H1 (cell line): ENCODE measurements at regions not wholly inside any gene's neighbourhood (a gene's known extent, or its start where the extent isn't known, plus 50 kb on each side); places are given as distances from the start of the nearest gene placed in this dataset.

Experiments used
- CBX5 ChIP-seq: fragments of 300-800, 300-1000 bp; sonication (generic); IDR thresholded peaks from 2 replicates; pipeline ENCODE4 v1.7.1; 2016; ENCODE audit warnings: antibody characterized with exemption, low read length, low read depth
- EP300 ChIP-seq, 2 experiments: IDR thresholded peaks; 1 replicate in 1 of 2; 2 replicates in 1 of 2; pipeline ENCODE4 v1.6.1; 2011 to 2012; ENCODE audit warnings: low read depth in 2 of 2, low read length in 2 of 2, mild to moderate bottlenecking in 2 of 2, borderline replicate concordance in 1 of 2, inconsistent platforms in 1 of 2, moderate library complexity in 1 of 2
- KDM4A ChIP-seq: IDR thresholded peaks from one replicate; pipeline ENCODE4 v1.7.1; 2012; ENCODE audit warnings: low read depth, mild to moderate bottlenecking, moderate library complexity, low read length, inconsistent platforms; ENCODE audit not compliant: severe bottlenecking
- TF ChIP-seq, protein P1 (sequence below): IDR thresholded peaks from 2 replicates; pipeline ENCODE4 v1.6.1; 2012; ENCODE audit warnings: inconsistent platforms

DNA sequence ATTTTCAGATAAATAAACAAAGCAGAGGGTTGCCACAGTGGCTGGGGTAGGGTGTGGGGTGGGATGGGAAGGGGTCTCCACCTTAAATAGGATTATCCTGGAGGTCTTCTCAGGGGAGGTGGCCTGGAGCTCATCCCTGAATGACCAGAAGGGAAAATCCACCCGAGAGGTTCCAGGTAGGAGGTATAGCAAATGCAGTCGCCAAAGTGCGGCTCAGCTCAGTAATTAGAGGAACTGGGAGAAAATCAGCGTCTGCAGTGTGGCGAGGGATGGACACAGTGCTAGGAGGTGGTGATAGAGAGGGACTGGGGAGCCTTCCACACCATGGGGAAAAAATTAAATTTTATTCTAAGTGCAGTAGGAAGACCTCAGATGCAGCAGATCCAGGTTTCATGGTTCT is 584.5 kb downstream of the MATN1 start (continued):
- TF ChIP-seq CBX5: no peak
- TF ChIP-seq, protein P1, sequence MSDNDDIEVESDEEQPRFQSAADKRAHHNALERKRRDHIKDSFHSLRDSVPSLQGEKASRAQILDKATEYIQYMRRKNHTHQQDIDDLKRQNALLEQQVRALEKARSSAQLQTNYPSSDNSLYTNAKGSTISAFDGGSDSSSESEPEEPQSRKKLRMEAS: no peak
- no peak for TF ChIP-seq EP300 (IDR thresholded peaks at IDR 0.05; ENCODE audit: borderline replicate concordance in 1 of 2, low read depth in 2 of 2, low read length in 2 of 2)
- no peak for TF ChIP-seq KDM4A
